Loucy (cell line): ENCODE measurements at regions not wholly inside any gene's neighbourhood (a gene's known extent, or its start where the extent isn't known, plus 50 kb on each side); places are given as distances from the start of the nearest gene placed in this dataset.

Experiments
- CTCF ChIP-seq: fragments of 200-600 bp; sonication (generic); conservative IDR thresholded peaks from 2 replicates; pipeline ENCODE4 v1.5.1; 2014; ENCODE audit warnings: mild to moderate bottlenecking, antibody characterized with exemption, low read length
- EZH2phosphoT487 ChIP-seq: fragments of 200-600 bp; IDR thresholded peaks from 2 replicates; pipeline ENCODE4 v1.6.1; 2018; ENCODE audit warnings: antibody characterized with exemption, mild to moderate bottlenecking, moderate library complexity, borderline replicate concordance

DNA sequence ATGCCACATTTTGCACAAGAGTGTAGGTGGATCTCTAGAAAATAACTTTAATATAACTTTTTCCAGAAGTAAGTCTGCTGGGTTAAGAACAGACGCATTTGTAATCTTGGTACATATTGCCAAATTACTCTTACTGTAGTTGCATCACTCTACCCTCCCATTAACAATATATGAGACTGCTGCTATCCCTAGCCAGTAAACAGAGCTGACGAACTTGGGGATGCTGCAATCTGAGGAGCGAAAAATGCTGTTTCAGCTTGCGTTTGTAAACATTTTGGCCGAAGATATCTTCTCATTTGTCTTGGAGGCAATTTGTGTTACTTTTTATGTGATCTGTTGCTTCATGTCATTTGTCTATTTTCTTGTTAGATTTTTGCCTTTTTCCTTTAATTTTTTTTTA lies 1482.8 kb downstream of the OLFM4 start:
- TF ChIP-seq CTCF: no peak
- TF ChIP-seq EZH2phosphoT487: no peak
